ENCODE measurements at regions not wholly inside any gene's neighbourhood (a gene's known extent, or its start where the extent isn't known, plus 50 kb on each side); places are given as distances from the start of the nearest gene placed in this dataset.
A peak's percentile ranks its signal among the peaks of the same experiment; 100 is the strongest.
"Not testable (repeated sequence)": the region's sequence is repeated elsewhere in the genome, so short reads cannot be mapped to it uniquely, and the experiment has no call there.

GRCh38 chr2:133624551-133624950 is 56.3 kb upstream of the NCKAP5 start:
- DNase-seq (ENCODE audit: low read depth): no peak

GRCh38 chr2:133627741-133628140 is 59.5 kb upstream of the NCKAP5 start:
- no peak for DNase-seq (ENCODE audit: low read depth)

- no peak for DNase-seq (ENCODE audit: low read depth)
Observed at GRCh38 chr2:133633309-133633708, 65.0 kb upstream of the NCKAP5 start.

- peak; percentile 79 for DNase-seq (ENCODE audit: low read depth)
Observed at GRCh38 chr2:133633881-133634409, 65.7 kb upstream of the NCKAP5 start.

- DNase-seq (ENCODE audit: low read depth): no peak
Observed at GRCh38 chr2:133635131-133635530, 66.9 kb upstream of the NCKAP5 start.

- DNase-seq (ENCODE audit: low read depth): no peak
Observed at GRCh38 chr2:133636287-133636686, 68.0 kb upstream of the NCKAP5 start.

- DNase-seq (ENCODE audit: low read depth): no peak
Observed at GRCh38 chr2:133640103-133640502, 71.8 kb upstream of the NCKAP5 start.

GRCh38 chr2:133641497-133641896 is 73.2 kb upstream of the NCKAP5 start:
- DNase-seq (ENCODE audit: low read depth): peak; percentile 63

GRCh38 chr2:133641942-133642725 is 73.9 kb upstream of the NCKAP5 start:
- no peak for DNase-seq (ENCODE audit: low read depth)

- no peak for DNase-seq (ENCODE audit: low read depth)
Observed at GRCh38 chr2:133642791-133643191, 74.5 kb upstream of the NCKAP5 start.

GRCh38 chr2:133643863-133644262 is 75.6 kb upstream of the NCKAP5 start:
- DNase-seq (ENCODE audit: low read depth): no peak

GRCh38 chr2:133644846-133645245 is 76.6 kb upstream of the NCKAP5 start:
- no peak for DNase-seq (ENCODE audit: low read depth)

- DNase-seq (ENCODE audit: low read depth): not testable (repeated sequence)
Observed at GRCh38 chr2:133647386-133647785, 79.1 kb upstream of the NCKAP5 start.

GRCh38 chr2:133651861-133652260 is 83.6 kb upstream of the NCKAP5 start:
- DNase-seq (ENCODE audit: low read depth): no peak

GRCh38 chr2:133652398-133652797 is 84.1 kb upstream of the NCKAP5 start:
- DNase-seq (ENCODE audit: low read depth): no peak

GRCh38 chr2:133653056-133653455 is 84.8 kb upstream of the NCKAP5 start:
- no peak for DNase-seq (ENCODE audit: low read depth)

GRCh38 chr2:133654949-133655348 is 86.7 kb upstream of the NCKAP5 start:
- DNase-seq (ENCODE audit: low read depth): no peak

- no peak for DNase-seq (ENCODE audit: low read depth)
Observed at GRCh38 chr2:133655610-133656009, 87.3 kb upstream of the NCKAP5 start.

GRCh38 chr2:133657591-133657990 is 89.3 kb upstream of the NCKAP5 start:
- peak; percentile 86 for DNase-seq (ENCODE audit: low read depth)

- peak; percentile 82 for DNase-seq (ENCODE audit: low read depth)
Observed at GRCh38 chr2:133658020-133658903, 90.0 kb upstream of the NCKAP5 start.

- DNase-seq (ENCODE audit: low read depth): no peak
Observed at GRCh38 chr2:133660510-133660909, 92.2 kb upstream of the NCKAP5 start.

GRCh38 chr2:133661392-133661791 is 93.1 kb upstream of the NCKAP5 start:
- DNase-seq (ENCODE audit: low read depth): no peak

GRCh38 chr2:133666621-133667020 is 98.4 kb upstream of the NCKAP5 start:
- no peak for DNase-seq (ENCODE audit: low read depth)

Measured in Daoy (cell line).